Inferior parietal cortex (tissue), 1 donor: ENCODE measurements at regions not wholly inside any gene's neighbourhood (a gene's known extent, or its start where the extent isn't known, plus 50 kb on each side); places are given as distances from the start of the nearest gene placed in this dataset.
"Not testable (repeated sequence)": the region's sequence is repeated elsewhere in the genome, so short reads cannot be mapped to it uniquely, and the experiment has no call there.

Experiments
- DNase-seq: peaks from one replicate; pipeline ENCODE4 v3.0.0-alpha.2; 2016; ENCODE audit errors: extremely low spot score

DNA sequence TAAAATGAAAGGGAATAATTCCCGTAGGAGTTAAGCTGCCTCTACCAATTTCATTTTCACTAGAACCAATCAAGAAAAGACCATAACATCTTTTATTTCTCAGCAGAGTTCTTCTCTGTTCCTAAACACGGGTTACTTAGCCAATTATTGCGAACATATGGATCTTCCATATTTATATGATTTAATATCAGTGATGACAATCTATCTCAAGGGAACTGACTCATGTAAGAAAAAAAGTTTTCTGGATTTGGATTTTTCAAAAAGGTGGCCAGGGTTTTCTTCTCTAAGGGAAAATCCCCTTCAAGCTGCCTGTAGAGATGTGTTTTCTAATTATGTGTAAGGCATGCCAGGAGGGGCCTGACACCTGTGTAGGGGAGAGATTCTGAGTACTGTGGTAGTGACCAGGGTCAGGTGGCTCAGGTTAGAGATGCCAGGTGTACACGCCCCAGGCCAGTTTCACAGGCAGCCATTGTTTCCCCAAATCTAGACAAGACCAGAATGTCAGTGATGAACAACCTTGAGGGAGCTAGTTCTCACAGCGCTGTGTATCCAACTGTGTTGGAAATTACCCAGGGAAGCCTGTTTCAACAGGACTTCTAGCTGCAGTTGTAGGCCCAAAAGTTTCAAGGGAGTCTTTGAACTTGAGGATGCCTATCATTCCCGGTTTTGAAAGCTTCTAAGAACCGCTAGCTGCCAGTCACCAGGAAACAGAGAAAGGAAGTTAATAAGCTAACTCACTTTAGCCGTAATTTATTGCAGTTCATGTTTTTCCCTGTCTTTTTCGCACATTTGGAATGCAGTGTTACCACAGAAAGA, 572.5 kb upstream of the RGMB start:
- DNase-seq: no peak

DNA sequence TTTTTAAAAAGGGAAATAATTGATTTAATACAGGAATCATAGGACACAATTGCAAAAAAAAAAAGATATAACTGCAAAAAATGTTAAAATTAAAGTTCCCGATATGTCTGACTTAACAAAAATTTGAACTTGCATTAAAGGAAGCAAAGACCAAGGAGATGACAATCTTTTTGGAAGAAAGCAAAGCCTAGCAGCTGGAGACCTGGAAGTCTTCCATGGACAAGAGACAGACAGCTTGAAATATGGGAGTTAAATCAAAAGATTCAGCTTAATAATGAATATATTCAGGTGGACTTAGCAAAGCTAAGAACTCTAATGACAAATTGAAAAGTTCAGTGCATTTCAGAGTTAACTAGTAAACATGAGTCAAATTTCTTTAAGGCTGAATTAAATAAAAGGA, 568.7 kb upstream of the RGMB start:
- DNase-seq: no peak

DNA sequence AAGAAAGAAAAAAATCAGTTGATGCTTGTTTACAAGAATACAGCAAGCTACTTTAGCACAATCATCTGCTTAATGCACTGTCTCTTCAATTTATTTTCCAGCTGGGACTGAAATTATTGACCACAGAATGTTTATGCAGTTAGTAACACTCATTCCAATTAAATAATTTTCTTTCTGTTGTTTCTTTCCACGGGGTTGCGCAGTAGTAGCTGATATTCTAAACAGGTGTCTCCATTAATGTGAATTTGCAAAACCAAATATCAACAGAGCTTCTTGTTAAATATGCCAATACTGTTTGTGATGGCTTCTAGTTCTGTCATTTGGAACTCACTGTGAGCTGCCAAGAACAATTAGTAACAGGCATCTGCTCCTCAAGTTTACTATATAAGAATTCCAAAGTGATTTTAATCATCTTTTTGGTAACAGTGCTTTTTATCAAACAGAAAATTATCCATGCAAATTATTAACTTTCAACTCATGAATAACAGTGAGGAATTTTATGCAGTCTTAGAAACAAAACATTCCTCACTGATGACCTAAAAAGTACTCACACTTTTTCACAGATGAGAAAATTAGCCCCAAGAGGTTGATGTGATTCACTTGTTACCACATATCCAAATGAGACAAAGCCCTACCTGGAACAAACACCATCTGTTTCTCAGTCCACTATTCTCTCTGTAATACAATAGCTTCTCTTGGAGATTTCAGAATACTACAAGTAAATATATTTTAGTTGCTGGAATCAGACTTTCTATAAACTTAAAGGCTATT, 567.6 kb upstream of the RGMB start:
- no peak for DNase-seq

DNA sequence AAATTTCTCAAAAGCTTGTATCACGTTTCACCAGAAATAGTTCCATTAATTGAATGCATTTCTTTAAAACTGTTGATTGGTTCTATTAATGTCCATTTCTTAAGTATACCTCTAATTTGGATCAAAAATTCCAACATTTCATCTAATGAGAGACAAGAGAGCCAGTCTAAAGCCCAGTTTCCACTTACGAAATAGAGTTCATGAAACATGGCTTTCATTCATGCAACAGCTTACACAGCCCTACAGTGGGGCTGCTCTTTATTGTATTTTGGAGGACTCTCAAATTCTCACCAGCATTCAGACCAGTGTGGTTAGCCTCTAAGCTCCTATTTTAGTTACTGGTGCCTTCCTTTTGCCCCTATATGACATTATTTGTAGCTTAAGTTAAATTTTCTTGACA, 566.9 kb upstream of the RGMB start:
- DNase-seq: no peak

DNA sequence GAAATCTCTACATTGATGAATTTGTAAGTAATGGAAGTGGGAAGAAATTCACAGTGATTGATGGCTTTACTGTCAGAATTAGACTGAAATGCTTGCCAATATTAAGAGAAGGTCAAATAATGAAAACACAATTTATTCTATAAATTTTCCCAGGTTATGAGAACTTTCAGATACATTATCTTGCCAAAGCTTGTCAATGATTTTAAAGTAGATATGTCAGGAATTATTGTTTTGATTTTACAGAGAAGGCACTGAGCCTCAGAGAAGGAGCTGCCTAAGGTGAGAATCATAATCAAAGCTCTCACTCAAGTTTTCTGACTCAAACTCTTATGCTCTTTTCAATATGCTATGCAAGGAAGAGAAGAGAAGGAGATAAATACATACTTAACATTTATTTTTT, 564.0 kb upstream of the RGMB start:
- no peak for DNase-seq

DNA sequence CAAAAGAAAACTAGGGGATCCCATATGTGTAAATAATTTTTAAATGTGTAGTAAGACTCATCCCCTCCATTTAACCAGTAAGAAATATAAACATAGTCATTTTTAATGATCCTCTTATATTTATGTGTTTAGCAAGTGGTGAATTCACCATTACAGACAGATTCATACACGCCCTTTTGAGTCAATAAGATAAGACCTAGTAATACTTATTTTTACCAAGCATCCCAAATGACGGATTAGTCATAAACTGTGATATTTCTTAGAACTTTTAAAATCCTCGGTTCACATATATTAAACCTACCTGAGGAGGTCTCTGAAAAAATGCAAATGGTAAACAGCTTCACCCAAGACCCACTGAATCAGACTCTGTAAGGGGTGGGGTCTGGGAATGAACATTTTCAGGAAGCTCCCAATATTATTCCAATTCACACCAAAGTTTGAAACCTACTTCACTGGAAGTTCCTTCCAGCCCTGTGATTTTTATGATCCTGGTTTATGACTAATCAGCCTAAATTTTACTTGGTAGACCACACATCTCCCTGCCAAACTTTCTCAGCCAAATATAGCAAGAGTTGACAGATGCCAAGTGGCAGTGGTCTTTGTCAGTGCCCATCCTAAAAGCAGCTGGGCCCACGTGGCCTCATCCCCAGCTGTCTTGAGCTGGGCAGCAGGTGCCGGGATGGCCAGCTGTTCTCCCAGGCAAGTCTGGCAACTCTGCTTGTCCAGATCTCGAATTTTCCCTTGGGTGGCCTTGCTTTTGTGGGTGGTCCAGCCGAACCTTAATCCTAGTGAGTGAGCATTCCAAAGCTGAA, 559.0 kb upstream of the RGMB start:
- no peak for DNase-seq

DNA sequence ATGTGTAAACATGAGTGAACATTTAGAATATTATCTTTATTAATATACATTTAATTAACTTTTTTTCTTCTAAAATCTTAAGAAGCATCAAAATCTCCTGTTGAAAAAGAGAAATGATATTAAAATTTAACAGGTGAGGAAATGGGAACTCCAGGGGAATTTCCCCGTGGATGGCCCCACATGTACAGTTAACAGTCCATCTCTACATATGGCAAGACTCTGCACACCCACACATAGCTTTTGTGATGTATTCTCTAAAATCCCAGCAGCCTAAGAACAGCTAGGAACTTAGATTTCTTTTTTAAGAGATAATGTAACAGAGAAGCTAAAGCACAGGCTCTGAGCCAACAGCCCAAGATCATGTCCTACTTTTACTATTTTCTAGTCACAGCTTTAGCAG, 556.3 kb upstream of the RGMB start:
- no peak for DNase-seq

DNA sequence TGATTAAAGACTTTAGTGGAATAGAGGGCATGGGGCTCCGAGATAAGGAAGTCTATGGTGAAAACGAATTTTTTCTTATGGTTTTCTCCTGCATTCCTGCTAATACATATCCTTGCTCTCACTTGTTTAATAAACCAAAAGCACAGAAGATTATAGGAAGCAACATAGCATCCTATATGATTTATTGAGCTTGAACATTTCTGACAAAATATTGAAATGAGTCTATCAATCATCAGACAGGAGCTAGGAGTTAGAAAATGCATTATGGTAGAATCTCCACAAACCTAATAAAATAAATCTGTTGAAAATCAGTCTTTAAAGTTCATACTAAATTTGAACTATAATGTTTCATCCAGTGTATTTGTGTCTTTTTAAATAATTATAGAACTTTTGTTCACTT, 554.6 kb upstream of the RGMB start:
- DNase-seq: no peak

DNA sequence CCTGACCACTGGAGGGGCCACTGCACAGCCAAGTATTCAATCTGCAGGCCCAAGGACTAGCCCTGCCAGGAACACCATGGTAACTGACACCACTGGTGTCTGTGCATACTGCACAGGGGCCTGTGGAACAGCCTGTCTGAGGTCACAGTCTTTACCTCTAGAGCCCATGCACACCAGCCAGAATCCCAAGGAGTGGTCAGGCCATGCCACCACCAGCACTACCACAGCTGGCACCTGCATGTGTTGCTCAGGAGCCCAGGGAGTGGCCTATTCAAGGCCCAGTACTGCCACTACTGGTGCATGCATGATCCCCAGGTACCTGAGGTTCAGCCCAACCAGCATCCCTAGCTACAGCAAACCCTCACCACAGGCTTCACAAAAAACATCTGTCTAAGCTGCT, 546.0 kb upstream of the RGMB start:
- no peak for DNase-seq

DNA sequence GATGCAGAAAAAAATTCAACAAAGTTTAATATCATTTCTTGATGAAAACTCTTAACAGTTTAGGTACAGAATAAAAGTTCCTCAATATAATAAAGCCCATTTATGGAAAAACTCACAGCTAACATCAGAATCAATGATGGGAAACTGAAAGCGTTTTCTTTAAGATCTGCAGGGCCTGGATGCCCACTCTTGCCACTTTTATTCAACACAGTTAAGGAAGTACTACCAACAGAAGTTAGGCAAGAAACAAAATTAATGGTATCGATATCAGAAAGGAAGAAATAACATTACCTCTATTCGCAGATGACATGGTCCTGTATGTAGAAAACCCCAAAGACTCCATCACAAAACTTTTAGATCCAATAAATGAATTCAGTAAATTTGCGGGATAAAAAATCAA, 542.4 kb upstream of the RGMB start:
- DNase-seq: no peak

DNA sequence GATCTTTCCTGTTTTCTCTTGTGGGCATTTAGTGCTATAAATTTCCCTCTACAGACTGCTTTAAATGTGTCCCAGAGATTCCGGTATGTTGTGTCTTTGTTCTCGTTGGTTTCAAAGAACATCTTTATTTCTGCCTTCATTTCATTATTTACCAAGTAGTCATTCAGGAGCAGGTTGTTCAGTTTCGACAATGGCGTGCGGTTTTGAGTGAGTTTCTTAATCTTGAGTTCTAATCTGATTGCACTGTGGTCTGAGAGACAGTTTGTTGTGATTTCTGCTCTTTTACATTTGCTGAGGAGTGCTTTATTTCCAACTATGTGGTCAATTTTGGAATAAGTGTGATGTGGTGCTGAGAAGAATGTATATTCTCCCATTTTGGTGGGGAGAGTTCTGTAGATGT, 535.7 kb upstream of the RGMB start:
- not testable (repeated sequence) for DNase-seq

DNA sequence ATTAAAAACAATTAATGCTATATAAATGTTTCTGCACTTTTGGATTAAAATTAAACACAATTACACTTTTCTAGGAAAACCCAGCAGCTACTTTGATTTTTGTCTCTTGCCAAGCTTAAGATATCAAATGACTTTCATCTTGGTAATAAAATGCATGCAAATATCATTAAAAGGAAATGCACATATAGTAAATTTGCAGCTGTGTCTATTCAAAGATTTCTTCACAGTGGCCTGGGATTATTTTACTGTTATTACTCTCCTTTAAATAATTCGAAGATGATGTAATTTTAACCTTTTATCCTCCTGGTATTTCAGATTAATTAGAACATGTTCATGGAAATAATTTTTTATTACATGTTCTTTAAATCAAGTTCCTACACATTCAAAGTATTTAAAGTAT, 529.5 kb upstream of the RGMB start:
- no peak for DNase-seq

DNA sequence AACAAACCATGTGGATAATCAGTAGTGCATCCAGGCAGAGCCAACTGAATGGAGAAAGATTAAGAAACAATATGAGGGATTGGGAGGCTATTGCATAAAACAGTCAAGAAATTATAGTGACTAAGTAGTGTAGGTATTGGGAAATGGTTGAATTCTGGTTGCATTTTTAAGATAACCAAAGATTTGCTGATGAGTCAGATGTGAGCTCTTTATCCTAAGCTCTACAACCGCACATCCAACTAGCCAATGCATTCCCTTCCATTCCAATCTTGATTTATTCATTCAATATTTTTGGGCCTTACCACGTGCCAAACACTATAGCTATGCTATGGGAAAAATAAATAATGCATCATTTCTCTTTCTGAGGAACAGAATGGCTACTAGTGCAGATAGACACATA, 524.5 kb upstream of the RGMB start:
- DNase-seq: no peak

DNA sequence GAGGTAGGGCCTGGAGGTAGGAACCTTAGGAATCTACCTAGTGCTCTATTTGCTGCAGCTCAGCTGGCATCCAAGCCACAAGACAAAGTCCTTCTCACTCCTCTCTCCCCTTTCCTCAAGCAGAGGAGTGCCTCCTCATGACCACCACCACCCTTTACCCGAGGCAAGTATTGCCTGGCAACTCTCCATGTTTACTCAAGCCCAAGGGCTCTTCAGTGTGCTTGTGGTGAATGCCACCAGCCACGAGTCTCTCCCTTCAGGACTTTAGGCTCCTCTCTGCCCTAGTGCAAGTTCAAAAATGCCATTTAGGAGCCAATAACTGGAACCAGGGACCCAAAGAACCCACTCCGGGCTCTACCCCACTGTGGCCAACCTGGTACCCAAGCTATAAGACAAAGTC, 514.5 kb upstream of the RGMB start:
- DNase-seq: no peak

DNA sequence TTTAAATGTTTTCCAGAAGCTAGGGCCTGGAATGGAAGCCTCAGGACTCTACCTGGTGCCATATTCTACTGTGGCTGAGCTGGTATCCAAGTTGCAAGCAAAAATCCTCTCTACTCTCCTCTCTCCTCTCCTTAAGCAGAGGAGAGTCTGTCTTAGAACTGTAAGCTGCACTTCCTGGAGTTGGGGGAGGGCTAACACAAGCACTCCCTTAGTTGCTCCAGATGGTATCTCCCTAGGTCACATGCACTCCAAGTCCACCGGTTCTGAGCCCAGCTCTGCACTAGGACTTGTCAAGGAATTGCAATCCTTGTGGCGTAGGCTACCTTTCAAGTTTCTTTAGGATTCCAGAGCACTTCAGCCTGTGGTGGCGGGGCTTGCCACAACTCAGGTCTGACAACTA, 513.9 kb upstream of the RGMB start:
- DNase-seq: no peak

DNA sequence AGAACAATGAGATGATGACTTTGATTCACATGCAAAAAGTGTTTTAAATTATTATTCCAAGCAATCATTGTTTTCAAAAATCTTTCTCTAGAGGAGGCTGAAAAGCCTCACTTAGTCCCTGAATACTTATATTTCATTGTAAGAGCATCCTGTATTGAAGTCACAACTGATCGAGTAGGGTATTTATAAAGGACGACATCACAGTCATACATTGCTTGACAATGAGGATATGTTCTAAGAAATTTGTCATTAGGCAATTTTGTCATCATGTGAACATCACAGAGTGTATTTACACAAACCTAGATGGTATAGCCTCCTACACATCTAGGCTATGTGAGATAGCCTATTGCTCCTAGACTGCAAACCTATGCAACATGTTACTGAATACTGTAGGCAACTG, 510.4 kb upstream of the RGMB start:
- DNase-seq: no peak

DNA sequence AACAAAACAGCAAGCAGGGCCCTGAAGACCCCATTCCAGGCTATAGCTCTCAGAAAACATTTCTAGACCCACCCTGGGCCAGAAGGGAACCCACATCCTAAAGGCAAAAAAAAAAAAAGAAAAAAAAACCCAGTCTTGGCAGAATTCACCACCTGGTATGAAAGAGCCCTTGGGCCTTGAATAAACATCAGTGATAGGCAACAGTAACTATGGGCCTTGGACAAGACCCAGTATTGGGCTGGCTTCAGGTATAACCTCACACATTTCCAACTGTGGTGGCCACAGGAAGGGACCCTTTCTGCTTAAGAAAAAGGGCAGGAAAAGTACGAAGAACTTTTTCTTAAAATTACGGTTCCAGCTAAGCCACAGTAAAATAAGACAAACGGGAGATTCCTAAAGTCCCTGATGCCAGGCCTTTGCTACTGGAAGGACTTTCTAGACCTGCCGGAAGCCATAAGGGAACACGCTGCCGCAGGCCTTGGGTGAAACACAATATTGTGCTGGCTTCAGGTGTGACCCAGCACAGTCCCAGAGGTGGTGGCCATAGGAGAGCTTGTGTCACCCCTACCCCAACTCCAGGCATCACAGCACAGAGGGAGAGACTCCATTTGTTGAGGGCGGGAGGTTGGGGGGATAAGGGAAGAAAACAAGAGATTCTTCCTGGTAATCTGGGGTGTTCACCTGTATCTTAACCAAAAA, 505.2 kb upstream of the RGMB start:
- DNase-seq: no peak

DNA sequence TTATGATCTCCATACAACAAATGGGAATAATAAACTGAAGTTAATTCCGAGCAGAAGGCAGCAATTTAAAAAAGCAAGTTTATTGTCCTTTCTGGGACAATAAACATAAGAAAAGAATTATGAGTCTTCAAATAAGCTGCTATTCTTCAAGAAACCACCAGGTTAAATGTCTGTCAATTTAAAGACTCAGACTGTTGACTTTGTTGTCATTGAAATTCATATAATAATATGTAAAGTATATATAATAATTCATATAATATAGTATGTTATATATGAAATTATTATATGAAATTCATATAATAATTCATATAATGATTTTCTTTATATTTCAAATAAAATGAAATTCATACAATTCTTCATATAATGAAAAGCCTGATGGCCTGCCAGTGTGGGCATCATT, 497.5 kb upstream of the RGMB start:
- DNase-seq: no peak

DNA sequence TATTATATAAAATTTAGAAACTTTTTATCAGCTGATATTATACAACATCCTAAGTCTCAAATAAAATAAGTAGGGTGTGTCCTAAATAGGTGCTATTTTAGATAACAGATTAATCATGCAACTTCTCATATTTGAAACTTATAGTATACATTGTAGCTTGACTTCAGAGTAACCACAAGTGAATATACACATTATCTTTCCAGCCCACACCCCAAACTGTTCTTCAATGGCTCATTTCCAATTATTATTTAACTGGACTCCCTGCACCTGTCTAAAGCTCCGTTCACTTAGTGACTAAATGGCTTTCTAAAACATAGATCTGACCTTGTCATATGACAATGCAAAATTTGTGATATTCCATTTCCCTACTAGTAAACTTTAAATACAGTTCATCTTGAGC, 490.9 kb upstream of the RGMB start:
- no peak for DNase-seq

DNA sequence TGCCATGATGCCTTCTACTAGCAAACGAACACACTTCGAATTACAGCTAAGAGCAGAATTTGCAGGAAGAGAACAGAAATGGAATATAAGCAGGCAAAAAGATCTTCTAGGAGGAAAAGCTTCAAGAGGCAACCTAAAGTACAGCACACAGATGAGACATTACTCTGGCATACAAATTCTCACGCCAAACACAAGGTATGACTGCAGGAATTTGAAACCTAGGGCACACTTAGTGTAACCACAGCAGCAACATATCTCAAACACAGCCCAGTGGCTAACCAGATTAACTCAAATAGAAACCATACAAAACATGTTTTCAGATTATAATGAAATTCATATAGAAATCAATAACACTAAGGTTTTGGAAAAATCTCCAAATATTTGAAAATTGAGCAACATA, 481.0 kb upstream of the RGMB start:
- DNase-seq: no peak

DNA sequence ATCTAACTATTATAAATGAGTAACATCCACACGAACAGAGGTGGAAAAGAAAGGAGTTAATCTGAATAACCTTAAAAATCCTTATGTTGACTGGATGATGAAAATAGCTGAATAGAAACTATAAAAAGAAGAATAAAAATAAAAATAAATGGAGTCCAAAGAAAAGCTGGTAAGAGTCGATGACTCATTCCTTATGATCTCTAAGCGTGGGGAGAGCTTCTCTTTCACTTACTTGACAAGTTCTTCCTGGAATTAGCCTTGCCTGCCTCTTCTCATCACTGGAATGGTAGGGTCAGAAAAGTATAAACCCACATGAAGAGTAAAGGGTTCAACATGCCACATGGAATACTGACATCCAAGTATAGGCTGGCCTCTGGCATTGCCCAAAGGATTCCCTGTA, 477.0 kb upstream of the RGMB start:
- DNase-seq: no peak

DNA sequence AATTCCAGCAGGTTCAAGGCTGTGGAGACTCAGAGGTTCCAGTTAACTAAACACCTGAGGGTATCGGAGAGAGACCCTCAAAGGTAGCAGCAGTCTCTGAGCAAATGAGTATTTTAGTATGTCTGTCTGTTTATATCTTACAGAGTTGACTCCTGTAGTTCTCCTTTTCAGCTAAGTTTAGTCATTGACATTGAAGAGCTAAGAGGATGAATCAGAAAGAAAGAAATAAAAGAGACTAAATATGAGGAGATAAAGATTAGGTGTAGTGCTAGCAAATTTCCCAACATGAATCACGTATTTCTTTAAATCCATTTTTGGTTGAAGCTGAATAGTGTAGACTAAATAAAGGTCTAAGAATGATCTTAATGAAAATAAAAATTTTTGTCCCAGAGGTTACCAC, 474.0 kb upstream of the RGMB start:
- no peak for DNase-seq
